Psoas muscle (tissue), 7 donors: ENCODE measurements at regions not wholly inside any gene's neighbourhood (a gene's known extent, or its start where the extent isn't known, plus 50 kb on each side); places are given as distances from the start of the nearest gene placed in this dataset.

ENCODE experiments used
- ATAC-seq, 4 donors: fragments of 200-7000 bp; cut with Tn5 transposase; one replicate each; pipeline ENCODE4 v1.9.1; 2020; ENCODE audit warnings: moderate library complexity in 3 of 4, mild to moderate bottlenecking in 2 of 4
- DNase-seq, 2 donors: peaks; one replicate each; pipeline ENCODE4 v3.0.0-alpha.2; 2020
- H3K27ac ChIP-seq: fragments of 200-600 bp; one replicate; pipeline ENCODE4 v1.8.0; 2022
- H3K27me3 ChIP-seq, 3 donors: fragments of 200-600 bp in 1 of 3; one replicate each; pipeline versions ENCODE4 v1.6.1 to v1.8.0; 2013 to 2022; ENCODE audit warnings: low read length in 2 of 3, mild to moderate bottlenecking in 2 of 3, moderate library complexity in 1 of 3; ENCODE audit not compliant: insufficient read depth in 3 of 3
- H3K36me3 ChIP-seq, 2 donors: fragments of 200-600 bp in 1 of 2; one replicate each; pipeline versions ENCODE4 v1.6.1 to v1.8.0; 2013 to 2022; ENCODE audit warnings: low read depth in 1 of 2, mild to moderate bottlenecking in 1 of 2, moderate library complexity in 1 of 2; ENCODE audit not compliant: insufficient read depth in 1 of 2
- H3K4me1 ChIP-seq: fragments of 200-600 bp; one replicate; pipeline ENCODE4 v1.8.0; 2022
- H3K4me3 ChIP-seq: fragments of 200-600 bp; one replicate; pipeline ENCODE4 v1.8.0; 2022; ENCODE audit warnings: mild to moderate bottlenecking
- H3K9me3 ChIP-seq: fragments of 200-600 bp; one replicate; pipeline ENCODE4 v1.8.0; 2022
- WGBS, 3 donors: extraction: QIAGEN DNeasy Blood & Tissue Kit; methylation state at CpG; one replicate each; pipeline versions ENCODE4 v1.1.6 to v1.1.7; 2013; 5-methylcytosine and 5-hydroxymethylcytosine counted together
- intact Hi-C, 2 donors: fragments of 100-400 bp; cut with DNase I; formaldehyde crosslinking; loops; one replicate each; pipeline versions ENCODE4 v1.11.0 to v1.14.2; 2022
- TF ChIP-seq, protein P1 (sequence below): fragments of 200-600 bp; IDR thresholded peaks from one replicate; pipeline ENCODE4 v1.8.0; 2022; ENCODE audit warnings: antibody characterized with exemption
- donor health status: healthy with polysubstance abuse.
- donor health status: DM: no; HTN: no; CAD: no; lungs with moderate emphysema.
- donor health status: Bipolar disorder and iron deficiency.
- donor health status: healthy.
- donor health status: DM: yes; HTN: yes; CAD: no.
- donor health status: DM: no; HTN: no; CAD: no.
- donor health status: DM: yes; HTN: yes; CAD: no.

DNA sequence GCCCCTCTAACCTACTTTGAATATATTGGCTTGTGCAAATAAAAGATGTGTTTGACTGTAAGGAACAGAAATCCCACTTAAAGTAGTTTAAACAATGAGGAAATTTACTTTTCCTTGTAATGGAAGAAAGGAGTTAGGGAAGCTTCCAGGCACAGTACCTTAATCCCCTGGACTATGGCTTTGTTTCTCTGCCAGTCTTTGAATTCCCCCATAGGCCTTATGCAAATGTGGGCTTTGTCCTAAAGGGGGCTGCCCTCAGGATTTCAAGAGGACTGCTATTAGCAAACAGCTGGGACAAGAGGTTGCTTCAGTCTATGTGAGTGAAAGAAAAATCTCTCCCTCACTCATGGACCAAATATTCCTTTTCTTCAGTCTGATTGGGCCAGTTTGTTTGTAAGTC, 255.1 kb upstream of the THSD7B start:
- no peak overlapping the region for H3K4me3 ChIP-seq
- DNase-seq (no peak), ATAC-seq (no peak)
- no peaks in the 10 kb centered on the region for H3K27me3 ChIP-seq
- TF ChIP-seq, protein P1, sequence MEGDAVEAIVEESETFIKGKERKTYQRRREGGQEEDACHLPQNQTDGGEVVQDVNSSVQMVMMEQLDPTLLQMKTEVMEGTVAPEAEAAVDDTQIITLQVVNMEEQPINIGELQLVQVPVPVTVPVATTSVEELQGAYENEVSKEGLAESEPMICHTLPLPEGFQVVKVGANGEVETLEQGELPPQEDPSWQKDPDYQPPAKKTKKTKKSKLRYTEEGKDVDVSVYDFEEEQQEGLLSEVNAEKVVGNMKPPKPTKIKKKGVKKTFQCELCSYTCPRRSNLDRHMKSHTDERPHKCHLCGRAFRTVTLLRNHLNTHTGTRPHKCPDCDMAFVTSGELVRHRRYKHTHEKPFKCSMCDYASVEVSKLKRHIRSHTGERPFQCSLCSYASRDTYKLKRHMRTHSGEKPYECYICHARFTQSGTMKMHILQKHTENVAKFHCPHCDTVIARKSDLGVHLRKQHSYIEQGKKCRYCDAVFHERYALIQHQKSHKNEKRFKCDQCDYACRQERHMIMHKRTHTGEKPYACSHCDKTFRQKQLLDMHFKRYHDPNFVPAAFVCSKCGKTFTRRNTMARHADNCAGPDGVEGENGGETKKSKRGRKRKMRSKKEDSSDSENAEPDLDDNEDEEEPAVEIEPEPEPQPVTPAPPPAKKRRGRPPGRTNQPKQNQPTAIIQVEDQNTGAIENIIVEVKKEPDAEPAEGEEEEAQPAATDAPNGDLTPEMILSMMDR: no peak
- H3K4me1 ChIP-seq: no peaks in the 10 kb centered on the region
- H3K36me3 ChIP-seq: no peaks in the 10 kb centered on the region
- no peaks in the 10 kb centered on the region for H3K9me3 ChIP-seq
- intact Hi-C loops: no loop called here
- no peak overlapping the region for H3K27ac ChIP-seq

- H3K36me3 ChIP-seq: no peaks in the 10 kb centered on the region
- H3K4me3 ChIP-seq: no peak overlapping the region
- ATAC-seq (no peak), DNase-seq (no peak)
- intact Hi-C loops: no loop called here
- no peaks in the 10 kb centered on the region for H3K9me3 ChIP-seq
- 71 to 80% (median 78%) methylated on average over 3 of the region's 3 CpGs for WGBS, 3 donors
- TF ChIP-seq, protein P1: no peak
- no peak overlapping the region for H3K27ac ChIP-seq
- no peaks in the 10 kb centered on the region for H3K27me3 ChIP-seq
- no peaks in the 10 kb centered on the region for H3K4me1 ChIP-seq
Measured at GRCh38 chr2:136505462-136505861, 259.9 kb upstream of the THSD7B start.

GRCh38 chr2:136502660-136503059, 262.7 kb upstream of the THSD7B start:
- intact Hi-C loops: no loop called here
- H3K36me3 ChIP-seq: no peaks in the 10 kb centered on the region
- no peak overlapping the region for H3K27ac ChIP-seq
- H3K4me1 ChIP-seq: no peaks in the 10 kb centered on the region
- DNase-seq: no peak
- H3K4me3 ChIP-seq: no peak overlapping the region
- no peak for ATAC-seq
- TF ChIP-seq, protein P1: no peak
- H3K9me3 ChIP-seq: no peaks in the 10 kb centered on the region
- H3K27me3 ChIP-seq: no peaks in the 10 kb centered on the region

DNA sequence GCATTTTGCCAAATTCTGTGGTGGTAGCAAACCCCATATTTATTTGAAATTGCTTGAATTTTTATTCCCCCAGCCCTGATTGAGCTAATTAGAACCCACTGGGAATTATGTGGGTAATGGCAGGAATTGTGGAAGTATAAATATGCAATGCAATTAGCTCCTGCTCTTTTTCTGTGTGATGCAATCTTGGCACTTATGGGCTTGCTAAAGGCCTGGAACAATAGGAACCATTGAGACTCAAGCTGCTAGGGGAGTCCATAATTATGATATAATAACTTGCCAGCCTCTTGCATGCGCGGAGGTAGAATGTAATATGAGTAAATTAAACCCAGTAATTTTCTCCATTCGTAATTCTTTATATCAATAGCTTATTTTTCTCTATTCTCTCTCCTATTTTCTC, 267.6 kb upstream of the THSD7B start:
- Histone ChIP-seq H3K27ac (no peak overlapping the region), H3K9me3 (no peaks in the 10 kb centered on the region), H3K4me3 (no peak overlapping the region), H3K36me3 (no peaks in the 10 kb centered on the region), H3K27me3 (no peaks in the 10 kb centered on the region), H3K4me1 (no peaks in the 10 kb centered on the region)
- TF ChIP-seq, protein P1: no peak
- ATAC-seq: no peak
- intact Hi-C loops: no loop called here
- WGBS, 3 donors: 32 to 59% (median 36%) methylated on average over 3 of the region's 3 CpGs
- DNase-seq: no peak

GRCh38 chr2:136496966-136497365, 268.4 kb upstream of the THSD7B start:
- no peak for DNase-seq
- Histone ChIP-seq H3K4me1 (no peaks in the 10 kb centered on the region), H3K9me3 (no peaks in the 10 kb centered on the region), H3K4me3 (no peak overlapping the region), H3K27me3 (no peaks in the 10 kb centered on the region), H3K36me3 (no peaks in the 10 kb centered on the region), H3K27ac (no peak overlapping the region)
- intact Hi-C loops: no loop called here
- ATAC-seq: no peak
- TF ChIP-seq, protein P1: no peak
- 75 to 79% (median 75%) methylated on average over 5 of the region's 5 CpGs for WGBS, 3 donors
